Caco-2 (cell line): ENCODE measurements at regions not wholly inside any gene's neighbourhood (a gene's known extent, or its start where the extent isn't known, plus 50 kb on each side); places are given as distances from the start of the nearest gene placed in this dataset.
A peak's percentile ranks its signal among the peaks of the same experiment; 100 is the strongest.

ENCODE experiments used
- BruUV-seq: library from RNA; stranded (reverse); fragments of 400-500 nt; replicated peaks from 2 replicates; lab custom pipeline; 2021; lab: Mats Ljungman, UMichigan
- CTCF ChIA-PET: fragments of 300-600 bp; sonication (Branson Sonifier 250); formaldehyde crosslinking; loops from one replicate; lab custom pipeline; 2022; ENCODE audit warnings: antibody characterized with exemption; lab: Charles Lee
- POLR2A ChIA-PET: fragments of 300-600 bp; sonication (Branson Sonifier 250); formaldehyde crosslinking; loops from one replicate; lab custom pipeline; 2022; ENCODE audit warnings: antibody characterized with exemption; lab: Charles Lee
- DNase-seq, 2 experiments: peaks; one replicate each; pipeline versions ENCODE4 v3.0.0 to v3.0.0-alpha.2; 2020 to 2022
- H3K27me3 ChIP-seq: replicated peaks from 2 replicates; pipeline ENCODE4 v1.6.0; 2011; ENCODE audit warnings: low read length; ENCODE audit not compliant: control insufficient read depth, insufficient read depth
- H3K36me3 ChIP-seq: 2 replicates; pipeline ENCODE4 v1.5.1; 2011; ENCODE audit warnings: low read length; ENCODE audit not compliant: control insufficient read depth, insufficient read depth
- H3K4me1 ChIP-seq: fragments of 250-450 bp; sonication (Bioruptor Pico); 2 replicates; pipeline ENCODE4 v1.5.1; 2020; ENCODE audit warnings: mild to moderate bottlenecking
- H3K4me3 ChIP-seq: 2 replicates; pipeline ENCODE4 v1.5.1; 2011; ENCODE audit warnings: low read depth, mild to moderate bottlenecking, control low read depth, low read length
- H3K9me3 ChIP-seq: fragments of 250-450 bp; sonication (Bioruptor Pico); 2 replicates; pipeline ENCODE4 v1.5.1; 2020; ENCODE audit warnings: mild to moderate bottlenecking, moderate library complexity
- H3K27ac Mint-ChIP-seq: one replicate; pipeline ENCODE4 v1.8.0; 2022; ENCODE audit warnings: mixed read lengths; ENCODE audit not compliant: unreplicated experiment
- H3K27me3 Mint-ChIP-seq: one replicate; pipeline ENCODE4 v1.8.0; 2022; ENCODE audit warnings: mixed read lengths; ENCODE audit not compliant: insufficient read depth, unreplicated experiment
- H3K36me3 Mint-ChIP-seq: one replicate; pipeline ENCODE4 v1.8.0; 2022; ENCODE audit warnings: mild to moderate bottlenecking, mixed read lengths; ENCODE audit not compliant: insufficient read depth, unreplicated experiment
- H3K4me1 Mint-ChIP-seq: one replicate; pipeline ENCODE4 v1.8.0; 2022; ENCODE audit warnings: low read depth, mixed read lengths; ENCODE audit not compliant: unreplicated experiment
- H3K4me3 Mint-ChIP-seq: one replicate; pipeline ENCODE4 v1.8.0; 2022; ENCODE audit warnings: mild to moderate bottlenecking, moderate library complexity, mixed read lengths; ENCODE audit not compliant: unreplicated experiment
- H3K9me3 Mint-ChIP-seq: one replicate; pipeline ENCODE4 v1.8.0; 2022; ENCODE audit warnings: mixed read lengths; ENCODE audit not compliant: unreplicated experiment
- intact Hi-C: fragments of 100-400 bp; cut with micrococcal nuclease; formaldehyde crosslinking; loops from one replicate; pipeline ENCODE4 v1.10.0; 2022; ENCODE audit not compliant: unreplicated experiment
- TF ChIP-seq, protein P1 (sequence below), 2 experiments: fragments of 200-600 bp in 1 of 2; IDR thresholded peaks; 1 replicate in 1 of 2; 2 replicates in 1 of 2; pipeline versions ENCODE4 v1.5.1 to v1.8.0; 2011 to 2022; ENCODE audit warnings: antibody characterized with exemption in 1 of 2, control low read depth in 1 of 2, inconsistent platforms in 1 of 2, low read depth in 1 of 2, low read length in 1 of 2, mild to moderate bottlenecking in 1 of 2, moderate library complexity in 1 of 2; ENCODE audit not compliant: insufficient read depth in 1 of 2, severe bottlenecking in 1 of 2, unreplicated experiment in 1 of 2

GRCh38 chr6:117817992-117818391 lies 89.1 kb upstream of the SLC35F1 start:
- no peaks in the 10 kb centered on the region for H3K4me1 ChIP-seq
- ChIA-PET CTCF (no interaction called here), POLR2A (no interaction called here)
- Mint-ChIP-seq H3K36me3 (no peaks in the 10 kb centered on the region), H3K9me3 (peaks cover 13% of the 10 kb centered on the region), H3K27ac (no peak overlapping the region), H3K4me1 (no peaks in the 10 kb centered on the region), H3K27me3 (no peaks in the 10 kb centered on the region), H3K4me3 (no peak overlapping the region)
- TF ChIP-seq, protein P1, sequence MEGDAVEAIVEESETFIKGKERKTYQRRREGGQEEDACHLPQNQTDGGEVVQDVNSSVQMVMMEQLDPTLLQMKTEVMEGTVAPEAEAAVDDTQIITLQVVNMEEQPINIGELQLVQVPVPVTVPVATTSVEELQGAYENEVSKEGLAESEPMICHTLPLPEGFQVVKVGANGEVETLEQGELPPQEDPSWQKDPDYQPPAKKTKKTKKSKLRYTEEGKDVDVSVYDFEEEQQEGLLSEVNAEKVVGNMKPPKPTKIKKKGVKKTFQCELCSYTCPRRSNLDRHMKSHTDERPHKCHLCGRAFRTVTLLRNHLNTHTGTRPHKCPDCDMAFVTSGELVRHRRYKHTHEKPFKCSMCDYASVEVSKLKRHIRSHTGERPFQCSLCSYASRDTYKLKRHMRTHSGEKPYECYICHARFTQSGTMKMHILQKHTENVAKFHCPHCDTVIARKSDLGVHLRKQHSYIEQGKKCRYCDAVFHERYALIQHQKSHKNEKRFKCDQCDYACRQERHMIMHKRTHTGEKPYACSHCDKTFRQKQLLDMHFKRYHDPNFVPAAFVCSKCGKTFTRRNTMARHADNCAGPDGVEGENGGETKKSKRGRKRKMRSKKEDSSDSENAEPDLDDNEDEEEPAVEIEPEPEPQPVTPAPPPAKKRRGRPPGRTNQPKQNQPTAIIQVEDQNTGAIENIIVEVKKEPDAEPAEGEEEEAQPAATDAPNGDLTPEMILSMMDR (IDR thresholded peaks at IDR 0.05; ENCODE audit: insufficient read depth in 1 of 2, low read depth in 1 of 2, low read length in 1 of 2, severe bottlenecking in 1 of 2, unreplicated experiment in 1 of 2) = no peak
- no peaks in the 10 kb centered on the region for H3K27me3 ChIP-seq
- BruUV-seq = no TSS peak
- H3K9me3 ChIP-seq = no peaks in the 10 kb centered on the region
- intact Hi-C loops = no loop called here
- no peak overlapping the region for H3K4me3 ChIP-seq
- no peak for DNase-seq
- no peaks in the 10 kb centered on the region for H3K36me3 ChIP-seq

GRCh38 chr6:117818449-117818848 lies 88.6 kb upstream of the SLC35F1 start:
- Mint-ChIP-seq H3K4me1 (no peaks in the 10 kb centered on the region), H3K4me3 (no peak overlapping the region)

GRCh38 chr6:117829594-117830319 lies 77.3 kb upstream of the SLC35F1 start:
- Mint-ChIP-seq H3K4me1 (no peaks in the 10 kb centered on the region), H3K27me3 (peaks cover 5% of the 10 kb centered on the region), H3K4me3 (peak overlapping the region; percentile 62), H3K36me3 (no peaks in the 10 kb centered on the region), H3K27ac (no peak overlapping the region), H3K9me3 (peaks cover 9% of the 10 kb centered on the region)
- TF ChIP-seq, protein P1 (IDR thresholded peaks at IDR 0.05; ENCODE audit: insufficient read depth in 1 of 2, low read depth in 1 of 2, low read length in 1 of 2, severe bottlenecking in 1 of 2, unreplicated experiment in 1 of 2) = peak; percentile 52 to 56
- Histone ChIP-seq H3K27me3 (no peaks in the 10 kb centered on the region), H3K4me1 (no peaks in the 10 kb centered on the region), H3K36me3 (no peaks in the 10 kb centered on the region), H3K9me3 (no peaks in the 10 kb centered on the region), H3K4me3 (peak overlapping the region; percentile 9; the same call in 1 of the 2 replicates)
- ChIA-PET POLR2A (no interaction called here), CTCF (interaction anchor here (0.6 kb wide), 1 partner anchor 741 kb away, joined by 3 read pairs; no protein-coding TSS in a partner anchor)
- BruUV-seq = no TSS peak
- intact Hi-C loops = loop anchor here (1.0 to 2.0 kb wide), 3 partner anchors 225 to 483 kb away; no protein-coding TSS in a partner anchor
- peak in 1 of 2 experiments; percentile 41 for DNase-seq

More at GRCh38 chr6:117818449-117818848, 88.6 kb upstream of the SLC35F1 start:
- Mint-ChIP-seq H3K27ac (no peak overlapping the region), H3K27me3 (no peaks in the 10 kb centered on the region), H3K36me3 (no peaks in the 10 kb centered on the region), H3K9me3 (peaks cover 13% of the 10 kb centered on the region)
- H3K27me3 ChIP-seq = no peaks in the 10 kb centered on the region
- no peaks in the 10 kb centered on the region for H3K36me3 ChIP-seq
- POLR2A ChIA-PET = no interaction called here
- no peaks in the 10 kb centered on the region for H3K4me1 ChIP-seq
- BruUV-seq = no TSS peak
- TF ChIP-seq, protein P1 (IDR thresholded peaks at IDR 0.05; ENCODE audit: insufficient read depth in 1 of 2, low read depth in 1 of 2, low read length in 1 of 2, severe bottlenecking in 1 of 2, unreplicated experiment in 1 of 2) = no peak
- DNase-seq = no peak
- intact Hi-C loops = no loop called here
- no peaks in the 10 kb centered on the region for H3K9me3 ChIP-seq
- H3K4me3 ChIP-seq = no peak overlapping the region
- CTCF ChIA-PET = no interaction called here
